ENCODE measurements at regions not wholly inside any gene's neighbourhood (a gene's known extent, or its start where the extent isn't known, plus 50 kb on each side); places are given as distances from the start of the nearest gene placed in this dataset.

- Histone ChIP-seq H3K27ac (replicated peaks) (no peak overlapping the region), H3K27me3 (ENCODE audit: insufficient read depth, poor library complexity, severe bottlenecking) (no peaks in the 10 kb centered on the region), H3K4me3 (replicated peaks; ENCODE audit: insufficient read depth, low read length) (no peak overlapping the region)
- no peak for TF ChIP-seq POLR2AphosphoS5 (IDR thresholded peaks at IDR 0.05; ENCODE audit: low read depth)
- no peak for TF ChIP-seq REST (IDR thresholded peaks at IDR 0.05; ENCODE audit: insufficient replicate concordance, low read depth)
- TF ChIP-seq CTCF (IDR thresholded peaks at IDR 0.05; ENCODE audit: insufficient read depth, low read length) = no peak
- TF ChIP-seq SPI1 (IDR thresholded peaks at IDR 0.05; ENCODE audit: borderline replicate concordance, low read depth) = no peak
- no peak for TF ChIP-seq GABPA (IDR thresholded peaks at IDR 0.05; ENCODE audit: low read depth)
- no peak for DNase-seq (ENCODE audit: low read depth in 1 of 2, low spot score in 1 of 2)
Measured at GRCh38 chr7:348480-348844, 58.5 kb downstream of the FOXL3 start.

GRCh38 chr7:348962-349743 is 59.2 kb downstream of the FOXL3 start:
- Histone ChIP-seq H3K27ac (replicated peaks) (no peak overlapping the region), H3K27me3 (ENCODE audit: insufficient read depth, poor library complexity, severe bottlenecking) (no peaks in the 10 kb centered on the region), H3K4me3 (replicated peaks; ENCODE audit: insufficient read depth, low read length) (no peak overlapping the region)
- no peak for TF ChIP-seq SPI1 (IDR thresholded peaks at IDR 0.05; ENCODE audit: borderline replicate concordance, low read depth)
- no peak for TF ChIP-seq GABPA (IDR thresholded peaks at IDR 0.05; ENCODE audit: low read depth)
- TF ChIP-seq CTCF (IDR thresholded peaks at IDR 0.05; ENCODE audit: insufficient read depth, low read length) = no peak
- no peak for DNase-seq (ENCODE audit: low read depth in 1 of 2, low spot score in 1 of 2)

- Histone ChIP-seq H3K27me3 (ENCODE audit: insufficient read depth, poor library complexity, severe bottlenecking) (no peaks in the 10 kb centered on the region), H3K4me3 (replicated peaks; ENCODE audit: insufficient read depth, low read length) (no peak overlapping the region), H3K27ac (replicated peaks) (no peak overlapping the region)
- no peak for DNase-seq (ENCODE audit: low read depth in 1 of 2, low spot score in 1 of 2)
- TF ChIP-seq POLR2AphosphoS5 (IDR thresholded peaks at IDR 0.05; ENCODE audit: low read depth) (no peak), GABPA (IDR thresholded peaks at IDR 0.05; ENCODE audit: low read depth) (no peak), CTCF (IDR thresholded peaks at IDR 0.05; ENCODE audit: insufficient read depth, low read length) (no peak), SPI1 (IDR thresholded peaks at IDR 0.05; ENCODE audit: borderline replicate concordance, low read depth) (no peak)
Measured at GRCh38 chr7:351256-351655, 61.3 kb downstream of the FOXL3 start.

- Histone ChIP-seq H3K4me3 (replicated peaks; ENCODE audit: insufficient read depth, low read length) (no peak overlapping the region), H3K27ac (replicated peaks) (no peak overlapping the region), H3K27me3 (ENCODE audit: insufficient read depth, poor library complexity, severe bottlenecking) (no peaks in the 10 kb centered on the region)
- no peak for TF ChIP-seq POLR2AphosphoS5 (IDR thresholded peaks at IDR 0.05; ENCODE audit: low read depth)
- no peak for DNase-seq (ENCODE audit: low read depth in 1 of 2, low spot score in 1 of 2)
Measured at GRCh38 chr7:351681-352480, 61.9 kb downstream of the FOXL3 start.

Measured in HL-60 (cell line).